Astrocyte (in vitro differentiated cells and primary cell): ENCODE measurements at regions not wholly inside any gene's neighbourhood (a gene's known extent, or its start where the extent isn't known, plus 50 kb on each side); places are given as distances from the start of the nearest gene placed in this dataset.

Experiments used
- EZH2 ChIP-seq: IDR thresholded peaks from 2 replicates; pipeline ENCODE4 v1.6.1; 2012; ENCODE audit warnings: mild to moderate bottlenecking, low read length, inconsistent platforms; ENCODE audit not compliant: insufficient read depth
- TF ChIP-seq, protein P1 (sequence below): IDR thresholded peaks from 2 replicates; pipeline ENCODE4 v1.5.1; 2011; ENCODE audit warnings: low read depth, mild to moderate bottlenecking, inconsistent platforms, low read length, moderate library complexity; ENCODE audit not compliant: insufficient read depth

DNA sequence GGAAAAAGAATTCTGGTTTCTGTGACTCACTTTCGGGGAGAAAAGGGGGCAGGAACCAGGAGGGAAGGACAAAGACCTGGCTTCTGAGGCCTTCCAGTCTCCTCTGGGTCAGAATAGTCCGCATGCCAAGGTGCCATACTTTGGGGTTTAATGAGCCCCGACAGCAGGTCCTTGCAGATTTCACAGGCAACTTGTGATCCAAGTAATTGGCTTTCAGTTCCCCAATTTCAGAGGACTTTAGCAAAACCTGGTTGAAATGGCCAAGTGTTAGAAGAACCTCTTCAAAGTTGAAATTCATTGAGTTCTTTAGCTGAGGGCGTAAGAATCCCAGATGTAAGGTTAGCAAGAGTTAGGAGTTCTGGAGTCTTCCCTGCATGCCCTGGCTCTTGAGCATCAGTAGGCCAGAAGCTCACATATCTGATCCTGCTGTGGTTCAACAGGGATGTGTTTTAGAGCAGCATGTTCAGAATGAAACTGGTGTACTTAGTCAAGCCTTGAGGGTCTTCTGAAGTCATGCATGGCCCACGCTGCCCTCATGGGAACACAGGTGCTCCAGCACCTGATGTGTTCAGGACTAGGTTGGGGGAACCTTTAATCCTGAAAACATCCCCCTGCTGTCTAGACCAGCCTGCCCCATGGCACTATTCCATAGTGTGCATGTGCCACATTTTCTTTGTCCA is 143.0 kb downstream of the NUP35 start:
- TF ChIP-seq, protein P1, sequence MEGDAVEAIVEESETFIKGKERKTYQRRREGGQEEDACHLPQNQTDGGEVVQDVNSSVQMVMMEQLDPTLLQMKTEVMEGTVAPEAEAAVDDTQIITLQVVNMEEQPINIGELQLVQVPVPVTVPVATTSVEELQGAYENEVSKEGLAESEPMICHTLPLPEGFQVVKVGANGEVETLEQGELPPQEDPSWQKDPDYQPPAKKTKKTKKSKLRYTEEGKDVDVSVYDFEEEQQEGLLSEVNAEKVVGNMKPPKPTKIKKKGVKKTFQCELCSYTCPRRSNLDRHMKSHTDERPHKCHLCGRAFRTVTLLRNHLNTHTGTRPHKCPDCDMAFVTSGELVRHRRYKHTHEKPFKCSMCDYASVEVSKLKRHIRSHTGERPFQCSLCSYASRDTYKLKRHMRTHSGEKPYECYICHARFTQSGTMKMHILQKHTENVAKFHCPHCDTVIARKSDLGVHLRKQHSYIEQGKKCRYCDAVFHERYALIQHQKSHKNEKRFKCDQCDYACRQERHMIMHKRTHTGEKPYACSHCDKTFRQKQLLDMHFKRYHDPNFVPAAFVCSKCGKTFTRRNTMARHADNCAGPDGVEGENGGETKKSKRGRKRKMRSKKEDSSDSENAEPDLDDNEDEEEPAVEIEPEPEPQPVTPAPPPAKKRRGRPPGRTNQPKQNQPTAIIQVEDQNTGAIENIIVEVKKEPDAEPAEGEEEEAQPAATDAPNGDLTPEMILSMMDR, result no peak
- TF ChIP-seq EZH2, result no peak
